ENCODE measurements at regions not wholly inside any gene's neighbourhood (a gene's known extent, or its start where the extent isn't known, plus 50 kb on each side); places are given as distances from the start of the nearest gene placed in this dataset.

- ATAC-seq (no peak), DNase-seq (ENCODE audit: missing footprints) (peak; percentile 7)
- intact Hi-C loops (cut with DNase I), result no loop called here
Measured at GRCh38 chr4:3391422-3391821, 50.3 kb upstream of the HGFAC start.

Data from Right ventricle myocardium inferior (tissue), 1 donor.